Mammary epithelial cell (primary cell): ENCODE measurements at regions not wholly inside any gene's neighbourhood (a gene's known extent, or its start where the extent isn't known, plus 50 kb on each side); places are given as distances from the start of the nearest gene placed in this dataset.

Experiments used
- EZH2 ChIP-seq: IDR thresholded peaks from 2 replicates; pipeline ENCODE4 v1.6.1; 2012; ENCODE audit warnings: low read length, inconsistent platforms, borderline replicate concordance
- TF ChIP-seq, protein P1 (sequence below), 2 donors: IDR thresholded peaks in 1 of 2; conservative IDR thresholded peaks in 1 of 2; 2 replicates each; pipeline ENCODE4 v1.5.1; 2011 to 2012; ENCODE audit warnings: inconsistent platforms in 2 of 2, low read length in 2 of 2, mild to moderate bottlenecking in 2 of 2, control low read depth in 1 of 2, low read depth in 1 of 2; ENCODE audit not compliant: insufficient read depth in 1 of 2; ENCODE audit errors: extremely low read depth in 1 of 2

DNA sequence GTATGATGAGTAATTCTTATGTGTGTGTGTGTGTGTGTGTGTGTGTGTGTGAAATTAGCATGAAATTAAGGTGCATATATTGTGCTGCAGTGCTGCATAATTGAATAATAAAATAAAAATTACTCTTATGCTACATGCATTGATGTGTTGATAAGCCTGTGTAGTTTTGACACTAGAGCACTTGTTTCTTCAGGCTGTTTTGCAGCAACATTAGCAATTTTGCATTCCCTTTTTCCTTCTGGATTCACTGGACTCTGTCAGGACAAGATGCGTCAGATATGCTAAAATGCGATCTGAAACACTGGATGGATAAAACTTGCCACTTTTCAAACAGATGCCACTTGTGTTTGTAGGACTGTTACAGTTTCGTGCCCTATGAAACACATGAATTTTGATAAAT, 175.4 kb upstream of the ATP6AP2 start:
- TF ChIP-seq, protein P1, sequence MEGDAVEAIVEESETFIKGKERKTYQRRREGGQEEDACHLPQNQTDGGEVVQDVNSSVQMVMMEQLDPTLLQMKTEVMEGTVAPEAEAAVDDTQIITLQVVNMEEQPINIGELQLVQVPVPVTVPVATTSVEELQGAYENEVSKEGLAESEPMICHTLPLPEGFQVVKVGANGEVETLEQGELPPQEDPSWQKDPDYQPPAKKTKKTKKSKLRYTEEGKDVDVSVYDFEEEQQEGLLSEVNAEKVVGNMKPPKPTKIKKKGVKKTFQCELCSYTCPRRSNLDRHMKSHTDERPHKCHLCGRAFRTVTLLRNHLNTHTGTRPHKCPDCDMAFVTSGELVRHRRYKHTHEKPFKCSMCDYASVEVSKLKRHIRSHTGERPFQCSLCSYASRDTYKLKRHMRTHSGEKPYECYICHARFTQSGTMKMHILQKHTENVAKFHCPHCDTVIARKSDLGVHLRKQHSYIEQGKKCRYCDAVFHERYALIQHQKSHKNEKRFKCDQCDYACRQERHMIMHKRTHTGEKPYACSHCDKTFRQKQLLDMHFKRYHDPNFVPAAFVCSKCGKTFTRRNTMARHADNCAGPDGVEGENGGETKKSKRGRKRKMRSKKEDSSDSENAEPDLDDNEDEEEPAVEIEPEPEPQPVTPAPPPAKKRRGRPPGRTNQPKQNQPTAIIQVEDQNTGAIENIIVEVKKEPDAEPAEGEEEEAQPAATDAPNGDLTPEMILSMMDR (conservative IDR thresholded peaks at IDR 0.05 in 1 of 2, IDR thresholded peaks at IDR 0.05 in 1 of 2; ENCODE audit: extremely low read depth in 1 of 2, insufficient read depth in 1 of 2, low read depth in 1 of 2, low read length in 2 of 2): no peak
- no peak for TF ChIP-seq EZH2
